NCI-H526 treated with DMSO at 0.1 percent for 48 hours (cell line): ENCODE measurements at regions not wholly inside any gene's neighbourhood (a gene's known extent, or its start where the extent isn't known, plus 50 kb on each side); places are given as distances from the start of the nearest gene placed in this dataset.
"Not testable (repeated sequence)": the region's sequence is repeated elsewhere in the genome, so short reads cannot be mapped to it uniquely, and the experiment has no call there.

Experiments
- DNase-seq: peaks from one replicate; lab custom pipeline; 2025; lab: John Stamatoyannopoulos, UW

- DNase-seq, result no peak
Observed at GRCh38 chr22:49525801-49526535, 301.7 kb downstream of the BRD1 start.

GRCh38 chr22:49525360-49525759 lies 302.3 kb downstream of the BRD1 start:
- DNase-seq, result no peak

DNA sequence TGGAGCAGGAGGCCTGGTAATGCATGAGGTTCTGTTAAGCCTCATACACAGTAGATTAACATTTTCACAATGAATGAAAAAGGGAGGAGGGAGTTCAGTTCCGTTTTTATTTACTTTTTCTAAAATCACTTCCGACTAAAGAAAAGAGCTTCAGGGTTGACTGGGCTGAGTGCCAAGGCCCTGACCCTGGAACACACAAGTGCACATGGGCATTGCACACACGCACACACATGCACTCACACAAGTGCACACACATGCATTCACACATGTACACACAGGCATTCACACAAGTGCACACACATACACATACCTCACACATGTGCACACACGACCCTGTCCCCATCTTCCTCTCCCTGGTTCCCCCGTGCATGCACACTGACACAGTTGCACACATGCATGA lies 303.3 kb downstream of the BRD1 start:
- no peak for DNase-seq

DNA sequence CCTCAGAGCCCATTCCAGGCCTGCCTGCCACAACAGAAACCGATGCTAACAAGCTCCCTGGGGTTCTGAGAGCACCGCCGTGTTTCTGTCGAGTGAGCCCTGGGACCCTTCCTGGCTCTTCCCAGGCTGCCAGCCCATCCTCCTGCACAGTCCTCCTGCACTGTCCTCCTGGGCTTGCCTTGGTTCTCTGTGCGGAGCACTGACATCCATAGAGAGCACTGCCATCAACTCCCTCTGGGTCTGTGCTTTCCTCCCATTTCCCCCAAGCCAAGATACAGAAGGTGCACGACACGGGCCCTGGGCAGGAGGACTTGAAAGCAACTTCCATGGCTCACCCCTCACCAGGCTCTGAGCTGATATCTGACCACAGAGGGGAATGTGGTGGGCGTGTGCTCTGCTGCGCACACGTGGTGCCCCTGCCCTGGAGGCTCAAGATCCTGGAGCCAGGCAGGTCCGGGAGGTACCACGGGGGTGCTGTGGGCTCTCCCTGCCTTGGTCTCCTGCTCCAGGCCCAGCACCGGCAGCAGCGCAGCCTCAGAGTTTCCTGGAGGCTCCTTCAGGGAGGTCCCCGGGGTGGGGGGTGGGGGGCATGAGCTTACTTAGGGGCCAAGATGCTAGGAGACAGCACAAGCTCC lies 304.2 kb downstream of the BRD1 start:
- DNase-seq, result no peak

- no peak for DNase-seq
Observed at GRCh38 chr22:49522582-49523373, 304.9 kb downstream of the BRD1 start.

DNA sequence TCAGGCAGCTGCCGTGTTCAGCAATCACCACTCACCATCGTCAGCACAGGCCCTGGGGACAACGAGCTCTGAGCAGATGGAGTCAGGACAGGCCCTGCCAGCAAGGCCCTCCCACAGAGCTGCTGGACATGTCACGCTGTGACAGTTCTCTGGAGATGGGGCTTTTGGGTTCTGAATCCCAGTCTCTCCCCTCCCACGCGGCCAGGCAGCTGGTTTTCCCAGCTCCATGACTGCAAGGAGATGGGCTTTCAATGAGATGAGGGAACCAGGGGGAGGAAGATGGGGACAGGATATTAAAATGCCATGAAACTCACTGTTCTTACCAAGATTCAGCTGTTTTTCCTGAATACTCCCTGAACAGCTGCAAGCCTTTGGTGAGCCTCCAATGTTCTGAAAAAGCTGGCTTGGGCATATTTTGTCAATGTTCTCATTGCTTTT lies 305.9 kb downstream of the BRD1 start:
- DNase-seq, result no peak

- no peak for DNase-seq
Observed at GRCh38 chr22:49519117-49519737, 308.4 kb downstream of the BRD1 start.

DNA sequence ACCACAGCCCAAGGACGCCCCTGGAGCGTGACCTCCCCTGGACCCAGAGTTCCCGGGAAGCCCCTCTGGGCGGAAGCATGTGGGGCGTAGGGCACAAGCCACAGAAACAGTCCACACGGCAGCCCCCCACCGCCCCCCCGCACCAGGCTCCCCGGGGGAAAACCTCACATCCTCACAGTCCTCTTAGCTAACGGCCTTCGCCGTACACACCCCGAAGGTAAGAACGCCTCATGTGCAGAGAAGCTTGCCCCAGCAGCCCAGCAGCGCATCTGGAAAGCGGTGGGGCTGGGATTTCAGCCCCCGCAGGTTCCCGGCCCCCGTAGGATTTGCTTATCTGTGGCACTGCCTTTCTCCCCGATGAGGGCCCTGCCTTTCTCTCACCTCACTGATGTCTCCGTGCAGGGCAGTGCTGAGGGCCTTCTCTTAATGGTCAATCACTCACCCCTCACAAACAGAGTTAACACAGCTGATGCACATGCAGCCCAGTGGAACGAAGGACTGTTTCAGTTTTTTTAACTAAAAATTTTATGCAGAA lies 309.2 kb downstream of the BRD1 start:
- DNase-seq, result no peak

DNA sequence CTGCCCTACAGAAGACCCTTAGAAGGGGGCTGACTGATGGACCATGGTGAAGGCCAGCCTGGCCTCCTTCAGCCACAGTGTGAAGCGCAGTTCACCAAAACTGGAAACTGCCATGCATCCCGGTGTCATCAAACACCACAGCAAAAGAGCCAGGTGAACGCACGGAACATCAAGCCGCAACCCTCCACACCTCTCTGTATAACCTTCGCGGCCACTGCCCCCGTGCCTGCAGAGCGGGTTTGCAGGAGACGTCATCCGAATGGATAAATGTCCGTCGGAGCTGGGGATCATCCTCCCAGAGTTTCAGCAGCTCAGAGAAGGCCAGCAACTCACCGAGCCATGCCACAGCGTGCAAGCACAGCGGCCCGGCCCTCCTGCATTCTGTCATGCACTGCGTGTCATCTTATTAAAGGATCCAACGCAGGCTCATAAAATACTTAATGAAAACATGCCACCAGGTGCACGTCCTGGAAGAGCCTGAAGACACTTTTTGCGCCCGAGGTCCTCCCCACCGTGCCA lies 309.9 kb downstream of the BRD1 start:
- DNase-seq, result no peak

DNA sequence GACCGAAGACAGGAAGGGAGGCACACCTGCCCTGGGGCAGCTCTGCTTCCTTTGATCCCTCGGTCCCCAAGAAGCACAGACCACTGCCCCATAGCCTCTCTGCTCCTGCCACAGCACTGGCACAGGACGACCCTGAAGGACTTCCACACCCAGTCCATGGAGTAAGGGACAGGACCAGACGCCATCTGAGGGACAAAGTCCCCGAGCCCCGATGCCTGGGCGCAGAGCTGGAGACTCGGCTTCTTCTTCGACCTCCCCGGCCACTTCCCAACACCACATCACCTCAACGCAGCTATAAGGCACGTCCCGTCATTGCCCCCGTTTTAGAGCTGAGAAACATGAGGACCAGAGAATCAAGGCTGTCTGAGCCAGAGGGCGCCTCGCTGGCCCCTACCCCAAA lies 310.5 kb downstream of the BRD1 start:
- no peak for DNase-seq

DNA sequence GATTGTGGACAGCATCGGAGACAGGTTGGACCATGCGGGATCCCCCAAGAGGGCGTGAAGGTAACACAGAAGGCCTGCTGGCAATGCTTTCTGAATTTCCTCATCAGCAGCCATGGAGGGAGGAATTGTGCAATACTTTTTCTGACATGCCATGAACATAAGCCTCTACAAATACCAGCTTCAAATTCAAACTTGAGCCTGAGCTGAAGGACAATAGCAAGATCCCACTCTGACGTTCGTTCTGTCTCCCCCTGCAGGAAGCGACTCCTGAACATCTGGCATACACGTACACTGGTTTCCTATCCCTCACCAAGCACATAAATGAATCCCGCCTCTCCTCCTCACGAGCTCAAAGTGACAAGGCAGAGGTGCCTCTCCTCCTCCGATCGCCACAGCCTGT lies 312.2 kb downstream of the BRD1 start:
- no peak for DNase-seq

GRCh38 chr22:49514641-49515040 lies 313.0 kb downstream of the BRD1 start:
- no peak for DNase-seq

DNA sequence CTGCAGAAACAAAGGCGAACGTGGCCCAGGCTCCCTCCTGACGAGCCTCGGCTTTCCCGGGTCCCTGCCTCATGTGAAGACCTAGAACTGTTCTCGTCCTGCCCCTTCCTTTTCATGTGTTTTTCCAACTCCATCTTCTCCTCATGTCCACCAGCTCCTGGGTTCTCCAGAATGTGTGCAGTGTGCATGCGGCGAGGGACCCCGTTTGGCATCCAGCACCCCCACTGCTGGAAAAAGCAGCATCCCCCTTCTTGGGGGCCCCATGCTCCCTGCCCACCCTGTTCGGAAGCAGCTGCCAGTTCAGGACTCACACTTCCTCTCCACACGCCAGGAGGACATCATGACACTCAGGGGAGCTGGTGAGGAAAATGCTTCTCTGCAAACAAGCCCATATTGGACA lies 313.5 kb downstream of the BRD1 start:
- no peak for DNase-seq

- no peak for DNase-seq
Observed at GRCh38 chr22:49513358-49513851, 314.3 kb downstream of the BRD1 start.

- no peak for DNase-seq
Observed at GRCh38 chr22:49512487-49513165, 315.0 kb downstream of the BRD1 start.

GRCh38 chr22:49511393-49512189 lies 316.1 kb downstream of the BRD1 start:
- not testable (repeated sequence) for DNase-seq

DNA sequence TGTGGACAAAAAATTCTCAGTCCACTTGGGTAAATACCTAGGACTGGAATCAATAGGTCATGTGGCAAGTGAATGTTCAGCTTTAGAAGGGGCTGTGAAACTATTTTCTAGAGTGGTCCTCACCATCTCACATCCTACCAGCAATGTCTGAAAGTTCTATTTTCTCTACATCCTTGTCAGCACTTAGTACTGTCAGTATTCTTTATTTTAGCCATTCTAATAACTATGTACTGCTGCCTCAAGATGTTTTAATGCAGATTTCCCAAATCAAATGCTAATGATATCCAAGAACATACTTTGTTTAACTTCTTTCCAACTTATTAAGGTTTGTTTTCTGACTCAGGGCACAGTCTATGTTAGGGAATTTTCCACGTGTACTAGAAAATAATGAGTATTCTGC lies 317.0 kb downstream of the BRD1 start:
- no peak for DNase-seq

DNA sequence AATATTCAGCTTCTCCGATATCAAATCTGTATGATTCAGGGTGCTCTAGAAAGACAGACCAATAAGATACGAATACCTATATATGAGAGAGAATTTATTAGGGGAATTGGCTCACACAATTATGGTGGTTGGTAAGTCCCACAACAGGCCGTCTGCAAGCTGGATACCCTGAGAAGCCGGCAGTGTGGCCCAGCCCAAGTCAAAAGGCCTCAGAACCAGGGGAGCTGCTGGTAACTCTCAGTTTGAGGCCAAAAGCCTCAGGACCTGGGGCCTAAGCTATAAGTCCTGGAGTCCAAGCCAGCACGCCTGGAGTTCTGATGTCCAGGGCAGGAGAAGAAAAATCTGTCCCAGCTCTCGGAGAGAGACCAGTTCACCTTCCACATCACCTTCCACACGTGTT lies 318.7 kb downstream of the BRD1 start:
- no peak for DNase-seq

GRCh38 chr22:49508561-49508960 lies 319.1 kb downstream of the BRD1 start:
- DNase-seq, result no peak

GRCh38 chr22:49507607-49508292 lies 319.9 kb downstream of the BRD1 start:
- DNase-seq, result no peak
